ENCODE measurements at regions not wholly inside any gene's neighbourhood (a gene's known extent, or its start where the extent isn't known, plus 50 kb on each side); places are given as distances from the start of the nearest gene placed in this dataset.

- TF ChIP-seq POLR2A (IDR thresholded peaks at IDR 0.05) (no peak), CTCF (IDR thresholded peaks at IDR 0.05) (no peak)
- WGBS, 2 donors: 94% methylated on average over 14 of the region's 14 CpGs
- Histone ChIP-seq H3K9me3 (no peaks in the 10 kb centered on the region), H3K27ac (no peak overlapping the region), H3K4me1 (peaks cover 29% of the 10 kb centered on the region), H3K36me3 (ENCODE audit: low read depth, missing control alignments) (no peaks in the 10 kb centered on the region), H3K27me3 (no peaks in the 10 kb centered on the region), H3K4me3 (no peak overlapping the region)
- no peak for DNase-seq
- intact Hi-C loops (cut with DNase I; ENCODE audit: low total_unique reads): no loop called here
Measured at GRCh38 chr3:194869482-194870169, 183.9 kb downstream of the FAM43A start.

GRCh38 chr3:194870394-194871110, 184.9 kb downstream of the FAM43A start:
- no peaks in the 10 kb centered on the region for H3K9me3 ChIP-seq
- peak; percentile 57 for DNase-seq
- TF ChIP-seq CTCF (IDR thresholded peaks at IDR 0.05): no peak
- TF ChIP-seq POLR2A (IDR thresholded peaks at IDR 0.05): no peak

GRCh38 chr3:194871143-194871863, 185.6 kb downstream of the FAM43A start:
- H3K4me3 ChIP-seq: no peak overlapping the region
- H3K4me1 ChIP-seq: peaks cover 29% of the 10 kb centered on the region
- peak; percentile 75 for DNase-seq
- no peaks in the 10 kb centered on the region for H3K9me3 ChIP-seq
- intact Hi-C loops (cut with DNase I; ENCODE audit: low total_unique reads): no loop called here
- peak overlapping the region; percentile 72 to 75 for H3K27ac ChIP-seq
- H3K36me3 ChIP-seq (ENCODE audit: low read depth, missing control alignments): no peaks in the 10 kb centered on the region
- no peaks in the 10 kb centered on the region for H3K27me3 ChIP-seq
- TF ChIP-seq POLR2A (IDR thresholded peaks at IDR 0.05) (no peak), CTCF (IDR thresholded peaks at IDR 0.05) (no peak)
- 31 to 53% methylated on average over 5 to 13 of the region's 13 CpGs for WGBS, 2 donors

More at GRCh38 chr3:194870394-194871110, 184.9 kb downstream of the FAM43A start:
- Histone ChIP-seq H3K27me3 (no peaks in the 10 kb centered on the region), H3K27ac (peak overlapping the region; percentile 72 to 75), H3K4me3 (no peak overlapping the region), H3K4me1 (peaks cover 29% of the 10 kb centered on the region), H3K36me3 (ENCODE audit: low read depth, missing control alignments) (no peaks in the 10 kb centered on the region)
- intact Hi-C loops (cut with DNase I; ENCODE audit: low total_unique reads): no loop called here
- WGBS, 2 donors: 64 to 77% methylated on average over 8 to 13 of the region's 13 CpGs

- H3K27ac ChIP-seq: peak overlapping the region; percentile 72 to 75
- 66% methylated on average over 14 of the region's 14 CpGs for WGBS, 2 donors
- DNase-seq: peak; percentile 86
- TF ChIP-seq CTCF (IDR thresholded peaks at IDR 0.05): no peak
- TF ChIP-seq POLR2A (IDR thresholded peaks at IDR 0.05): no peak
- no peak overlapping the region for H3K4me3 ChIP-seq
- H3K27me3 ChIP-seq: no peaks in the 10 kb centered on the region
- peaks cover 32% of the 10 kb centered on the region for H3K4me1 ChIP-seq
- H3K9me3 ChIP-seq: no peaks in the 10 kb centered on the region
- H3K36me3 ChIP-seq (ENCODE audit: low read depth, missing control alignments): no peaks in the 10 kb centered on the region
- intact Hi-C loops (cut with DNase I; ENCODE audit: low total_unique reads): no loop called here
Measured at GRCh38 chr3:194871864-194872668, 186.4 kb downstream of the FAM43A start.

Measured in testis (tissue), 2 donors.